ENCODE measurements at regions not wholly inside any gene's neighbourhood (a gene's known extent, or its start where the extent isn't known, plus 50 kb on each side); places are given as distances from the start of the nearest gene placed in this dataset.

DNA sequence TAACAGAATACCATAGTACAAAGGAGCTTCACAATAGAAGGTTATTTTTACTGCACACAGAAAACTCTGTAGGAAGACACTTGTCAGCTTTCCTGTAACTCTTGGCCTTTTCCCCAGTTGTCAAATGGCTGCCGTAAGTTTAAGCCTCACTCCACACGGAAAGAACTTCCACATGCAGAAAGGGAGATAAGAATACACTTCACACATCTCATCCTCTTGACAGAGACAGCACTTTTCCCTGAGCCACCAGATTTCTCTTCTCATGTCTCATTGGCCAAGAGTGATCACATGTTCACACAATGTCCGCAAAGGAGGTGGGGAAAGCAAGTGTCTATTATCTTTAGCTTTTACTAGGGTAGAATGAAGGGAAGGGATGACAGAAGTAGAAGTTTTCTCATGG, 540.7 kb downstream of the HAO1 start:
- peaks cover 2% of the 10 kb centered on the region for H3K27me3 Mint-ChIP-seq (ENCODE audit: insufficient read depth, low read depth, poor library complexity)
- no peak overlapping the region for H3K4me3 Mint-ChIP-seq
- no peaks in the 10 kb centered on the region for H3K79me2 ChIP-seq (replicated peaks; ENCODE audit: insufficient read depth)
- H3K4me1 ChIP-seq (ENCODE audit: insufficient read depth), result no peaks in the 10 kb centered on the region
- no peaks in the 10 kb centered on the region for H3K27me3 ChIP-seq (ENCODE audit: insufficient read depth)
- no peak for TF ChIP-seq POLR2AphosphoS5 (IDR thresholded peaks at IDR 0.05; ENCODE audit: low read depth)
- no peak overlapping the region for H3K4me3 ChIP-seq
- H3K27ac Mint-ChIP-seq, result no peak overlapping the region
- H3K4me2 ChIP-seq, result no peak overlapping the region
- no peaks in the 10 kb centered on the region for H3F3A ChIP-seq (replicated peaks; ENCODE audit: low read depth)
- H4K20me1 ChIP-seq (replicated peaks; ENCODE audit: insufficient read depth), result no peaks in the 10 kb centered on the region
- no peak for ATAC-seq
- no peak for DNase-seq (ENCODE audit: low spot score)
- no peak overlapping the region for H3K27ac ChIP-seq (ENCODE audit: low read depth)
- no peaks in the 10 kb centered on the region for H3K9me3 Mint-ChIP-seq
- H3K4me1 Mint-ChIP-seq, result no peaks in the 10 kb centered on the region
- H3K36me3 Mint-ChIP-seq (ENCODE audit: low read depth), result no peaks in the 10 kb centered on the region
- no peaks in the 10 kb centered on the region for H3K36me3 ChIP-seq (ENCODE audit: insufficient read depth)
- H3K9me2 ChIP-seq (ENCODE audit: insufficient read depth), result peaks cover 6% of the 10 kb centered on the region; the same call in 1 of the 2 replicates
- H2AFZ ChIP-seq, result peak overlapping the region; percentile 91

DNA sequence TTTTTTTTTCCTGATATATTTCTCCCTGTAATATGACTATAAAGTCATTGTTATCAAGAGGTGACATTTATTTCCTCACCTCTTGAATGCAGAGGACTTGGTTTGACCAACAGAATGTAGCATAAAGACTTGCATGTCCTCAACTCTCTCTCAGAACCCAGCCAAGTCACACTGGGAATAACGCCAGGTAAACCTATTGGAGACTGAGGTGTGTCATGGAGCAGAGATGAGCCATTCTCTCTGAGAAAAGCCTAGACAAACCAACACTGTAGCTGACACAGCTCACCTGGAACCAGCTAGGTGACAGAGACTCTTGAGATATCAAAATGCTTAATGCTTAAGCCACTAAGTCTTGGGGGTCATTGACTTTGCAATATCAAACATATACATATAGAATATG, 533.6 kb downstream of the HAO1 start:
- TF ChIP-seq, protein P1, sequence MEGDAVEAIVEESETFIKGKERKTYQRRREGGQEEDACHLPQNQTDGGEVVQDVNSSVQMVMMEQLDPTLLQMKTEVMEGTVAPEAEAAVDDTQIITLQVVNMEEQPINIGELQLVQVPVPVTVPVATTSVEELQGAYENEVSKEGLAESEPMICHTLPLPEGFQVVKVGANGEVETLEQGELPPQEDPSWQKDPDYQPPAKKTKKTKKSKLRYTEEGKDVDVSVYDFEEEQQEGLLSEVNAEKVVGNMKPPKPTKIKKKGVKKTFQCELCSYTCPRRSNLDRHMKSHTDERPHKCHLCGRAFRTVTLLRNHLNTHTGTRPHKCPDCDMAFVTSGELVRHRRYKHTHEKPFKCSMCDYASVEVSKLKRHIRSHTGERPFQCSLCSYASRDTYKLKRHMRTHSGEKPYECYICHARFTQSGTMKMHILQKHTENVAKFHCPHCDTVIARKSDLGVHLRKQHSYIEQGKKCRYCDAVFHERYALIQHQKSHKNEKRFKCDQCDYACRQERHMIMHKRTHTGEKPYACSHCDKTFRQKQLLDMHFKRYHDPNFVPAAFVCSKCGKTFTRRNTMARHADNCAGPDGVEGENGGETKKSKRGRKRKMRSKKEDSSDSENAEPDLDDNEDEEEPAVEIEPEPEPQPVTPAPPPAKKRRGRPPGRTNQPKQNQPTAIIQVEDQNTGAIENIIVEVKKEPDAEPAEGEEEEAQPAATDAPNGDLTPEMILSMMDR (conservative IDR thresholded peaks at IDR 0.05; ENCODE audit: low read depth in 2 of 2), result no peak
- TF ChIP-seq EZH2phosphoT487 (IDR thresholded peaks at IDR 0.05; ENCODE audit: unreplicated experiment), result no peak
- TF ChIP-seq CREB1 (CRISPR knock-in tag; IDR thresholded peaks at IDR 0.05; ENCODE audit: low read depth), result no peak
- TF ChIP-seq, protein P2, sequence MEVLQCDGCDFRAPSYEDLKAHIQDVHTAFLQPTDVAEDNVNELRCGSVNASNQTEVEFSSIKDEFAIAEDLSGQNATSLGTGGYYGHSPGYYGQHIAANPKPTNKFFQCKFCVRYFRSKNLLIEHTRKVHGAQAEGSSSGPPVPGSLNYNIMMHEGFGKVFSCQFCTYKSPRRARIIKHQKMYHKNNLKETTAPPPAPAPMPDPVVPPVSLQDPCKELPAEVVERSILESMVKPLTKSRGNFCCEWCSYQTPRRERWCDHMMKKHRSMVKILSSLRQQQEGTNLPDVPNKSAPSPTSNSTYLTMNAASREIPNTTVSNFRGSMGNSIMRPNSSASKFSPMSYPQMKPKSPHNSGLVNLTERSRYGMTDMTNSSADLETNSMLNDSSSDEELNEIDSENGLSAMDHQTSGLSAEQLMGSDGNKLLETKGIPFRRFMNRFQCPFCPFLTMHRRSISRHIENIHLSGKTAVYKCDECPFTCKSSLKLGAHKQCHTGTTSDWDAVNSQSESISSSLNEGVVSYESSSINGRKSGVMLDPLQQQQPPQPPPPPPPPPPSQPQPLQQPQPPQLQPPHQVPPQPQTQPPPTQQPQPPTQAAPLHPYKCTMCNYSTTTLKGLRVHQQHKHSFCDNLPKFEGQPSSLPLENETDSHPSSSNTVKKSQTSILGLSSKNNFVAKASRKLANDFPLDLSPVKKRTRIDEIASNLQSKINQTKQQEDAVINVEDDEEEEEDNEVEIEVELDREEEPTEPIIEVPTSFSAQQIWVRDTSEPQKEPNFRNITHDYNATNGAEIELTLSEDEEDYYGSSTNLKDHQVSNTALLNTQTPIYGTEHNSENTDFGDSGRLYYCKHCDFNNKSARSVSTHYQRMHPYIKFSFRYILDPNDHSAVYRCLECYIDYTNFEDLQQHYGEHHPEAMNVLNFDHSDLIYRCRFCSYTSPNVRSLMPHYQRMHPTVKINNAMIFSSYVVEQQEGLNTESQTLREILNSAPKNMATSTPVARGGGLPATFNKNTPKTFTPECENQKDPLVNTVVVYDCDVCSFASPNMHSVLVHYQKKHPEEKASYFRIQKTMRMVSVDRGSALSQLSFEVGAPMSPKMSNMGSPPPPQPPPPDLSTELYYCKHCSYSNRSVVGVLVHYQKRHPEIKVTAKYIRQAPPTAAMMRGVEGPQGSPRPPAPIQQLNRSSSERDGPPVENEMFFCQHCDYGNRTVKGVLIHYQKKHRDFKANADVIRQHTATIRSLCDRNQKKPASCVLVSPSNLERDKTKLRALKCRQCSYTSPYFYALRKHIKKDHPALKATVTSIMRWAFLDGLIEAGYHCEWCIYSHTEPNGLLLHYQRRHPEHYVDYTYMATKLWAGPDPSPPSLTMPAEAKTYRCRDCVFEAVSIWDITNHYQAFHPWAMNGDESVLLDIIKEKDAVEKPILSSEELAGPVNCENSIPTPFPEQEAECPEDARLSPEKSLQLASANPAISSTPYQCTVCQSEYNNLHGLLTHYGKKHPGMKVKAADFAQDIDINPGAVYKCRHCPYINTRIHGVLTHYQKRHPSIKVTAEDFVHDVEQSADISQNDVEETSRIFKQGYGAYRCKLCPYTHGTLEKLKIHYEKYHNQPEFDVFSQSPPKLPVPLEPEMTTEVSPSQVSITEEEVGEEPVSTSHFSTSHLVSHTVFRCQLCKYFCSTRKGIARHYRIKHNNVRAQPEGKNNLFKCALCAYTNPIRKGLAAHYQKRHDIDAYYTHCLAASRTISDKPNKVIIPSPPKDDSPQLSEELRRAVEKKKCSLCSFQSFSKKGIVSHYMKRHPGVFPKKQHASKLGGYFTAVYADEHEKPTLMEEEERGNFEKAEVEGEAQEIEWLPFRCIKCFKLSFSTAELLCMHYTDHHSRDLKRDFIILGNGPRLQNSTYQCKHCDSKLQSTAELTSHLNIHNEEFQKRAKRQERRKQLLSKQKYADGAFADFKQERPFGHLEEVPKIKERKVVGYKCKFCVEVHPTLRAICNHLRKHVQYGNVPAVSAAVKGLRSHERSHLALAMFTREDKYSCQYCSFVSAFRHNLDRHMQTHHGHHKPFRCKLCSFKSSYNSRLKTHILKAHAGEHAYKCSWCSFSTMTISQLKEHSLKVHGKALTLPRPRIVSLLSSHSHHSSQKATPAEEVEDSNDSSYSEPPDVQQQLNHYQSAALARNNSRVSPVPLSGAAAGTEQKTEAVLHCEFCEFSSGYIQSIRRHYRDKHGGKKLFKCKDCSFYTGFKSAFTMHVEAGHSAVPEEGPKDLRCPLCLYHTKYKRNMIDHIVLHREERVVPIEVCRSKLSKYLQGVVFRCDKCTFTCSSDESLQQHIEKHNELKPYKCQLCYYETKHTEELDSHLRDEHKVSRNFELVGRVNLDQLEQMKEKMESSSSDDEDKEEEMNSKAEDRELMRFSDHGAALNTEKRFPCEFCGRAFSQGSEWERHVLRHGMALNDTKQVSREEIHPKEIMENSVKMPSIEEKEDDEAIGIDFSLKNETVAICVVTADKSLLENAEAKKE (CRISPR knock-in tag; IDR thresholded peaks at IDR 0.05), result no peak
- no peak for TF ChIP-seq NANOG (IDR thresholded peaks at IDR 0.05; ENCODE audit: borderline replicate concordance)
- no peak for DNase-seq (ENCODE audit: low spot score)
- H3K4me3 Mint-ChIP-seq, result no peak overlapping the region
- Histone ChIP-seq H3K4me3 (no peak overlapping the region), H3K4me1 (ENCODE audit: insufficient read depth) (no peaks in the 10 kb centered on the region), H3K79me2 (replicated peaks; ENCODE audit: insufficient read depth) (no peaks in the 10 kb centered on the region), H3K4me2 (no peak overlapping the region), H2AFZ (no peak overlapping the region), H3F3A (replicated peaks; ENCODE audit: low read depth) (no peaks in the 10 kb centered on the region), H4K20me1 (replicated peaks; ENCODE audit: insufficient read depth) (no peaks in the 10 kb centered on the region), H3K9me2 (ENCODE audit: insufficient read depth) (no peaks in the 10 kb centered on the region), H3K27me3 (ENCODE audit: insufficient read depth) (no peaks in the 10 kb centered on the region), H3K27ac (ENCODE audit: low read depth) (no peak overlapping the region), H3K36me3 (ENCODE audit: insufficient read depth) (no peaks in the 10 kb centered on the region)
- no peaks in the 10 kb centered on the region for H3K36me3 Mint-ChIP-seq (ENCODE audit: low read depth)
- no peak for ATAC-seq
- no peaks in the 10 kb centered on the region for H3K27me3 Mint-ChIP-seq (ENCODE audit: insufficient read depth, low read depth, poor library complexity)
- no peaks in the 10 kb centered on the region for H3K9me3 Mint-ChIP-seq
- H3K4me1 Mint-ChIP-seq, result peaks cover 3% of the 10 kb centered on the region
- no peak overlapping the region for H3K27ac Mint-ChIP-seq

Data from GM23338 (cell line).